HG02884 (cell line): ENCODE measurements at regions not wholly inside any gene's neighbourhood (a gene's known extent, or its start where the extent isn't known, plus 50 kb on each side); places are given as distances from the start of the nearest gene placed in this dataset.

Experiments used
- ATAC-seq: cut with Tn5 transposase; IDR thresholded peaks from one replicate; pipeline ENCODE4 v1.9.1; 2021; ENCODE audit warnings: mild to moderate bottlenecking, moderate library complexity; ENCODE audit not compliant: unreplicated experiment

DNA sequence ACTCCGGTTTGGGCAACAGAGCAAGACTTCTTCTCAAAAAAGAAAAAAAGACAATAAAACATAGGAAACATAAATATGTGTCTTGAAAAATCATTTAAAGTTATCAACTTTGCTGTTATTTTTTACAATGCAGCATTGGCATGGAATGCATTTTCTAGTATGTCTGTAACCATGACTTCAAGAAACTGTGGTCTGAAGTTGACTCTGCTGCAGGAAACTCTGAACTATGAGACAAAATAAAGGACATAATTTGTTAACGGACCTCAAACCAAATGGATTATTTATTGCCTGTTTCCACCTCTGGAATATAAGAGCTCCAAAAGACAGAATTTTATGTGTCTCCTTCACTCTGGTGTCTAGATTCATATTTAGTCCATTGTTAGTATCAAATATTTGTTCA lies 79.1 kb downstream of the TRIB2 start:
- no peak for ATAC-seq

DNA sequence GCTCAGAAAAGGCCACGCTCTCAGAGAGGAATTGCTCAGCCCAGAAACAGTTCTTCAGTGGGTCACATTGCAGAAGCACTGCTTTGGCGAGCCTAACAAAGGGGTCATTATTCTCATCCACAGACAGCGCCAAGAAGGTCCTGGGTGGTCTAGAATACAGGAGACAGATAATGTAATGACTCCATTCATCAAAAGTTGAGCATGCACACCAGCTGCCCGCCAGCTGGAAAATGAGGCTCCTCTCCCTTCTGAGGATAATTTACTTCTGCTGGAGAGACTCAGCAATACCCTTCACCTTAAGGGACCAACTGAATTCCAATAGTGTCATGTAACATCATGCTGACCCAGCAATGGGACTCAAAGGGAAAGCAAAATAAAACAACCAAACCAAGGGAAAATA lies 79.9 kb downstream of the TRIB2 start:
- ATAC-seq: no peak

DNA sequence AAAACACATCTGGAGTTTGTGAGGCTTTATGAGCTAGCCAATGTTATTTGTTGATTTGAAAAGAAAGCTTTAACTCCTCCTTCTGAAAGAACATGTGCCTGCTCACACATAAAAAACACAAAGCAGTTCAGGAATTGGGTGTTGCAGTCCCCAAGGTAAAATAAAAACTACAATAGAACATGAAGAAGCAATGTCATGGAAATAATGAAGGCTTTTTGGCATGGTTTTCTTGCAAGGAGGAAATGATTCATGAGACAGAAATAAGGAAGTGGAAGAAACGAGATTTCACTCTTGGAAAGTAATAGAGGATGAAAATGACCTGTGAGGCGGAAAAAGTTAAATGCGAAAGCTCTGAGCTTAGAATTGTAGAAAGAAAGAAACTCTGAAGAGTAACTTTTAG lies 81.1 kb downstream of the TRIB2 start:
- no peak for ATAC-seq

DNA sequence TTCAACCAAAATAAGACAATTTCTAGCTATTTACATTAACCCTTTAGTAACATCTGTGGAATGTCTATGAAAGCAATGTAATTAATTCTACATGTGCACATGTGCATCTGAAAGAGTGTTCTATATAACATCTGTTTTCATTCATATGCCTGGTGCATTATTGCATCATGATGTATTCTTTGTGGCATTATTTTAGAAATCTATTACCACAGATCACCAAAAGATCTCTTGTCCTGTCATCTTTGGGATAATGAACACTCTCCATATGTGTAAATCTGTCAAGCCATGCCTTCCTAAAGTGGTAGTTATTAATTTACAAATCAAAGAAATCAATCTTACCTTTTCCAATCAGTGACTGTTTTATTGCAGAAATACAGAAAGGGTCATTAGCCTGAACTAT lies 86.9 kb downstream of the TRIB2 start:
- ATAC-seq: no peak

DNA sequence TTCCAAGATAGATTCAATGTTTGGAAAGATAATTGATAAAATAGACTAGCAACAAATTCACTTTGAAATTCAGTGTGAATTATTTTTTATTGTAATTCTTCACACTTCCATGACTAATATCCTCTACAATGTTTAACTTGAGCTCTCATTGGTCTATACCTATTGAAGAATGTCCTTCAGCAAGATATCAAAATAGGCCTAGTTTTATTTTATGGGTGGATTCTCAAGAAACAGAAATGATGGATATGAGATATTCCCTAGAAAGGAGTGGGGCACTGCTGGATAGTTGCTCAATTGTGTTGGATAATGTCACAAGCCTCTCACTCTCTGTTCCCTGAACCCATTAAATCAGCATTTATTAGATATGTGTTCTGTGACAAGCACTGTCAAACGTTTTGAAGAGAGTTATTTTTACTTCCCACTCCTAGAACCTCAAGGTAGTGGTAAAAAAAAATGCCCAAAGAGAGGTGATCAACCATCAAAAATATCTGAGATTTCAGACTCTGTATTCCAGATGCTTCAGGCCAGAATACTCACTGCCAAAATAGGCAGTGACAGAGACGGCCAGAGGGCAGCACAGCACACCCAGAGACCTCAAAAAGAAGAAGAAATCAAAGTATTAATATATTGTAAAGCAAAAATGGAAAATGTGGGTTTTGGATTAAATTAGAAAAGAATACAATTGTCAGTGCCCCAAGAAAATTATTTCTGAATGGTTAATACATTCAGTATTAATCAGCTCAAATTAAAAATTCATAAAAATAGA lies 87.5 kb downstream of the TRIB2 start:
- no peak for ATAC-seq

DNA sequence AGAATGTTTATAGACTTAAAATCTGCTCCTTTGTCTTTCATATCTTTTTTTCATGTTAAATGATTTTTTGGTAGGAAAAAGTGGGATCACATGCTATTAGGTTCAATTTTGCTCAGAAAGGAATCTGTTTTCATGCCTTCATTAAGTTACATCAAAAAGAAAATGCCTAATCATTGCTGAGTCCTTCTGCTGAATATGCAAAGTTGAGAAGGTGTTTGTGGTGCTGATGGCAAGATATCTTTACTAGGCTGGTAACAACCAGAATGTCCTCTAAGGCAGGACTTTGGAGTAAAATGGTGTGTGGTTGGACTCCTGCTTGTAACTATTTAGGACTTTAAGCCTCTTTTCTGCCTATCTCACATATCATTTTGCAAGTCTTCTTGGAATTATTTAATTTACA lies 88.3 kb downstream of the TRIB2 start:
- ATAC-seq: no peak

DNA sequence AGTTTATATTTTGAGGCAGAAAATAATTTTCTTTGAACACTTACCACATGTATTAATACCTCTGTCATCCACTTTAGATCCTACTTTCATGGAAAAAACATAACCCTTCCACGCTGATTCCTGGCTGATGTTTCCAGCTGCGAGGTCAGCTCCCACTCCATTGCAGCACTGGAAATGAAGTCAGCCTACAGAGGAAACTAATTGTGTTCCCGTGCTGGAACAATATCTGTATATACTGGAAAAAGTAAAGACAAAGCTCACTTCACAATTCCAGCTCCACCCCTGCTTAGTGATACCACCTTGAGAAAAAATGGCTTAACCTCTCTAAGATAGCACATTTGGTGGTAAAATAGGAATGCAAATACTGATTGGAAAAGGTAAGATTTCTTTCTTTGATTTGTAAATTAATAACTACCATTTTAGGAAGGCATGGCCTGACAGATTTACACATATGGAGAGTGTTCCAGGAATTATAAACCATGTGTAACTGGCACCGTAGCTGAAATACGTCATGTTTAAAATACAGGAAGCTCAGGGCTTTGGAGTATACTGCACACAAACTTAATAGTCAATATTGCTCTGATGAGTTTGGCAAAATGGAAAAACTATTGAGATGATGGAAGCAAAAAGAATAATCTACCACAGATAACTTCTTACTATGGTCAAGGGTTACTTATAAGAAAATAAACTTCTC lies 90.0 kb downstream of the TRIB2 start:
- ATAC-seq: no peak

DNA sequence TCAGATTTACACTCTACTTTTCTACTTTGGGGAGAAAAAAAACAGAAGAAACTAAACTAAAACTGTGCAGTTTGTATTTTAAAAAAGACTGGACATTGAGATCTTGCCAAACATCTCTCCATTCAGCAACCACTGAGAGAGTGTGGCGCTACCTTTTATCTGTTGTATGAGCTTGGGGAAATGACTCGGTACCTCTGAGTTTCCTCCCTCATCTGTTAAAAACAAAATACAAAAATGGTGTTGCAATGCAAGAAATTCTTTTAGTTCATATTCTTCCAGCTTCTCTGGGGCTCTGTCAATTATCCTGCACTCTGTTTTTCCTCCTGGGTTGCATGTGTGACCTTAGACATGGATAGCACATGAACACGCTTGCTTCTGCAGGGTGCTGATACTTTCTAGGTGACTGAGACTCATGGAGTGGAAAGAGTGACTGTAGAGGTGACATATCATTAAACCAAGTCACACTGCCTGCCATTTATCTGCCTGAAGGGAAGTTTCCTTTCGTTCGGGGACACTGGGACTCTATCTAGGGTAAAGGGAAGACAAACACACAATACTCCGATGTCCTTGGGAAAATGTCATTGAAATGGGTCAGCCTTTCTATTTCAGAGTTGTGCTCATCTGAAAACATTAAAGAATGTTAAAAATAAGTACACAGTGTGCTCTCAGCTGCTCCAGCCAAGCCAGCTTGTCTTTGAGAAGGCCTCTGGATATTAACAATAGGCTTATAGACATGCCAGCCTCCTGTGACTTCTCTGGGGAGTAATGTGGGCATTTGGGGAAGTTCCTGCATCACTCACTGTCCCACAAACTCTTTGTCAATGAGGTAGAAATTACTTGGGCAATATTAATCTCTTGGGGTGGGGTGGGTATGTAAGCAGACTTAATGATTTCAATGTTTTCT lies 91.4 kb downstream of the TRIB2 start:
- no peak for ATAC-seq

DNA sequence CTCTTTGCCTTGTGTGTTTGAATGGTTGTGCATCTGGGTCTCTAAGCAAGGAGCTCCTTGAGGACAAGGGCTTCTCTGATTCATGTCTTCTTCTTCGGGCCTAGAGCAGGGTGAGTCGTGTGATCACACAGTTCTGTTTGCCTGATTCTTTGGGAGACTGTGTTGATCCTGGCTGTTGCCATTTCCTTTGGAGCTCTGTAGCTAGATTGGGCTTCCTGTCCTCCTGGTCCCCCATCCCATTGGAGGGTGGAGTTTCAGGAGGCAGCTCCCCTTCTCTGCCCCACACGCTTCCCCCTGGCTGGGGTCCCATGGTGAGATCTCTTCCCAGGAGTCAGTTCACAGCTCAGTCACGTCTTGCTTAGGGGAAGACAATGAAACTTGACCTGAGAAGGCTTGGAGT lies 92.8 kb downstream of the TRIB2 start:
- ATAC-seq: no peak

DNA sequence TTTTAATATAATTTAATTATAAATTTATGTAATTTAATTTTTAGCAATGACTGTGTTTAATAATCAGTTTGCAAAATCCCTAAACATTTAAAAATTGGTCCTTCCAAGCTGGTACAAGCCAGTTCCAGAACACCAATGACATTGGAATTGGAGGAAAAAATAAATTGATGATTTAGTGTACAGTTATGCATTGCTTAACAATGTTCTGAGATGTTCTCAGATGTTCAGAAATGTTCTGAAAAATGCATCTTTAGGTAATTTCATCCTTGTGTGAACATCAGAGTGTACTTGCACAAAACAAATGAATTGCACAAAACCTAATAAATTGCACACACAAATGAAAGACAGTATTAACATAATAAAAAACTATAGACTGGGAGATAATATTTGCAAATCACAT lies 95.2 kb downstream of the TRIB2 start:
- no peak for ATAC-seq

DNA sequence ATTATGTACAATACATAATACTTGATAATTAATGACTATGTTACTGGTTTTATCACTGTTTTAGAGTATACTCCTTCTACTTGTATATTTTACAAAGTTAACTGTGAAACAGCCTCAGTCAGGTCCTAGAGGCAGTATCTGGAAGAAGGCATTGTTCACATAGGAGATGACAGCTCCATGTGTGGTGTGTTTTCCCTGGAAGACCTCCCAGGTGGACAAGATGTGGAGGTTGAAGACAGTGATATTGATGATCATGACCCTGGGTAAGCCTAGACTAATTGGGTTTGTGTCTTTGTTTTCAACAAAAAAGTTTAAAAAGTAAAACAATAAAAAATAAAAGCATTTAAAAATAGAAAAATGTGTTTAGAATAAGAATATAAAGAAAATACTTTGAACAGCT lies 96.4 kb downstream of the TRIB2 start:
- ATAC-seq: no peak

DNA sequence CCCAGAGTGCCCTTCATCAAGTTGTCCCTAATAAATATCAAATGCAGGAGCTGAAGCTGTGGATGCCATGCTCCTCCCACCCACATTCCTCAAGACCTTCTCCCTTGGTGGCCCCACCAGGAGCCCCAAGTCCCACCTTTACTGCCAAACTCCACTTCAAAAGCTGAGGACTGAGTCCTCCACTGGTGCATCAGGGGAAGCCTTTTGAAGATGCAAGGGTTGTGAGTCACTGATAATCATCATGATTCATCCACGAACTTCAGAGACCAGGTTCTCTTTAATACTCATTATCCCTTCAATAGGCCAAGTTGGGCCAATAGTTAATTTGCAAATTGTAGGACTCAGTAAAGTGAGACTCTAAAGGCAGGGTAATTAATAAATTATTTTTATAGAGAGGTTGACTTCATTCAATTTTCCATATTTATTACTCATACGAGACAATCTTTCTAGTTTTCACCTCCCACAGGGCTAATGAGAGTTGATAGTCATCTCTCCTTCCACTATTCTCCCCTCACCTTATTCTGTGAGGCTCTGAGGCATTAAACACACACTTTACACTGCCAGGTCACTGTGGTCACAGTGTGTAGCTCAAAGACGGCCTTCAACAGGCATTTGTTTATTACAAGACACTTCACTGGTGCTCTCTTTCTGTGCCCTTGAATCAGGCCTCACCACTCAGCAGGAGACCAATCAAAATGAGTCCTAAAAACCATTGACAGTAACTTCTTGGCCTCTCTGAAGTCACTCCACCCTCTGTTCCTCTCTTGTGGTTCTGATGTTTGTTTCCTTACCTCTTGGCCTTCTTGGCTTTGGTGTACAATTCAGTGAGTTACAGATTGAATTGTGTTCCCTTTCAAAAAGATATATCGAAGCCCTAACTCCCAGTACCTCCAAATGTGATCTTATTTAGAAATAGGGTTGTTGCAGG lies 99.9 kb downstream of the TRIB2 start:
- ATAC-seq: no peak

DNA sequence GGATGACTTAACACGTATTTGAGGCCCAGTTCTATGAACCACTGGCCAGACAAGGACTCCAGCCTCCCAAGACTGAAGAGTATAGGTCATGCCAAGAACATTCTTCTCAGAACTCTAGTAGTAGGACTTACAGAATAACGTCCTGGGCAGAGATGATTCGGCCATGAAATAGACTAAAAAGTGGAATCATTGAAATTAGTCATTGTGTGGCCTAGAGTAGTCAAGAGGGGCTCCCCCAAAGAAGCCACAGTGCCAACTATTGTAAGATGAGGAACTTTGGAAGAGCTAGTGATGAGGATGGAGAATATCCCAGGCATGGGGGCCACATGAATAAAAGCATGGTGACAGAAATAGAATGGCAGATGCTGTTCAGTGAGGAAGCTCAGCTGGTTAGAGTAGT lies 101.1 kb downstream of the TRIB2 start:
- ATAC-seq: no peak

DNA sequence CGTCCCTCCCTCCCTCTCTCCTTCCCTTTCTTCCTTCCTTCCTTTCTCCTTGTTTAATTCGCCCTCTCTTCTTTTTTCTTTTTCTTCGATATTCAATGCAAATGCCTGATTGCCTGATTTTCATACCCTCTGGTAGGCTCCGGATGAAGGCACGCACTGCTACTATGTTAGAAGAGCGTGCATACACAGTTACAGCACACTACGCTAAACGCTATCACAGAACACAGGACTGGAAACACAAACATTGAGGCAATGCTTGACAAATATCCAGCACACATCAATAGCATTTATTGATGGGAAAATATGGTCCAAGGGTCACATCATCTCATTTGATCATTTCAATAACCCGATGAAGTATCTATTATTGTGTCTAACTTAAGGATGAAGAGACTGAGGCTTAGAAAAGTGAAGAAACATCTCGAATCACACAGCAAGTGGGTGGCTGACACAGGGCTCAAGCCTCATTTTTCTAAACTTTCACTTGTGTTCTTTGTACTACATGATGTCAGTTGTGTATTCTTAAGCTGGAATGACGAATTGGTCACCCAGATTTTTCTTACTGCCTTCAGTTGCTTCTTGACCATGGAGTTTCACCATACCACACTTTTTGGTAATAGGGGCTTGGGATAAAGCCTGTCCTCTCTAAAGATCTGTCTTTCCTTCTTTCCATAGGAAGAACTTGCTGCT lies 101.8 kb downstream of the TRIB2 start:
- no peak for ATAC-seq

DNA sequence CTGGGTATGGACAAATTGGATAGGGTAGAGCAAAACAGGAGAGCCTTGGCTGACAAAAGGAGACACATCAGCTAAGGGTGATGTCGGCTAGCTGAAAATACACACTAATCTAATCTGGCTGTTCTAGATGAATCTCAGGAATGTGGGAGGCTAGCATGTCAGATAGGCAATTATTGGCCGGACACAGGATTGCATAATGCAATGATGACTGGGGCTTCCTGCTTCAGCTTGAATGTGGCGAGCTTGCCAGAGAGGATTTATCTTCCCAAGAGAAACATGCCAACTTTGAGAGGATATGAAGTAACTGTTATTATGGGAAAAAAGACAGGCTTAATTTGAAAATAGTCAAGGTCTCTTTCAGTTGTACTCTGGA lies 102.4 kb downstream of the TRIB2 start:
- ATAC-seq: no peak

DNA sequence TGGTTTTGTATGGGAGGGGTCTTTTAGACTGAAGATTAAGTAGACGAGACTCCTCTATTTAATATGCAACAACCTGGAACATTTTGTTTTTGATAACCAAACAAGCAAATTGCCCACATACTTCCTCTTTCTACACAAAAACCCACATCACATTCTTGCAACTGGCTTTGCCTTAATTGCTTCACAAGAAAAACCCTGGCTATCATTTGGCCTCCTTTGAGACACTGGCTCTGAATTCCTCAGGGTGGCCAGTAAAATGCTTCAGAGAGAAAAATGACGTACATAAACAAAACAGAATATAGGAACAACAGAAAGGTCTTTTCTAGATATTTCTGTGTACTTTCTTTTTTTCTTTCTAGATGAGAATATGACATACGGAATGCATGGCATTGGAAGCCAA lies 103.0 kb downstream of the TRIB2 start:
- ATAC-seq: no peak

DNA sequence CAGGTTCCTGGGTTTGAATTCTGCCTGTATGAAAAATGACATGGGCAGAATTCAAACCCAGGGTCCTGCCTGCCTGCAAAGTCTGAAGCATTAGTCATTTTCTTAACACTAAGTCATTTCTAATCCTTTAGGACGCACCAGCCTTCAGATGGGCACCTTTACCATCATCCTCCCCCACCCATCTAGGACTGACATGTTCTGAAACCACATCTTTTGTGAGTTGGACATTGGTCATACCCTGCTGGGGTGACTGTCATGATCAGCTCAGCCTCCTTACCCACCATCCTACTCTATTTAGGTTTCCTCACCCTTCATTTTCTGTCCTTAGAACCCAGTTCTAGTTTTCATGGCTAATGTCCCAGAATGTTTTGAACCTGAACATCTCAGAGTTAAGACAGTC lies 104.9 kb downstream of the TRIB2 start:
- no peak for ATAC-seq

DNA sequence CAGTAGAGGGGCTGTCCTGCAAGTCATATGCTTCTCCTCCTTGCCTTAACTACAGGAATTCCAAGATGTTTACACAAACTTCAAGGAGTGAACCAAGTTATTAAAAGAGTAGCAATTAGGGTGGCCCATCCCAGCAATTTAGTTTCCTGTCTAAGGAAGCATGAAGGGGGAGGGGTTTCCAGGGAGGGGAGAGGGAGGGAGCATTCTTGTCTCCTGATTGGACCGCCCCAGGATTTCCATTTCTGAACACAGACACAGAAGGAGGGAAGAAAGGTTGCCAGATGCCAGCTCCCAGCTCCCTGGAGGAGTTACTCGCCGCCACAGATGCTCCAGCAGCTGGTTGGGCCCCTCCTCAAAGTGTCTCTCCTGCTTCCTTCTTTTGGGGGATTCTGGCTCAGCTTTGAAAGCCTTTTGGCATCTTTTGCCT lies 107.6 kb downstream of the TRIB2 start:
- ATAC-seq: no peak

DNA sequence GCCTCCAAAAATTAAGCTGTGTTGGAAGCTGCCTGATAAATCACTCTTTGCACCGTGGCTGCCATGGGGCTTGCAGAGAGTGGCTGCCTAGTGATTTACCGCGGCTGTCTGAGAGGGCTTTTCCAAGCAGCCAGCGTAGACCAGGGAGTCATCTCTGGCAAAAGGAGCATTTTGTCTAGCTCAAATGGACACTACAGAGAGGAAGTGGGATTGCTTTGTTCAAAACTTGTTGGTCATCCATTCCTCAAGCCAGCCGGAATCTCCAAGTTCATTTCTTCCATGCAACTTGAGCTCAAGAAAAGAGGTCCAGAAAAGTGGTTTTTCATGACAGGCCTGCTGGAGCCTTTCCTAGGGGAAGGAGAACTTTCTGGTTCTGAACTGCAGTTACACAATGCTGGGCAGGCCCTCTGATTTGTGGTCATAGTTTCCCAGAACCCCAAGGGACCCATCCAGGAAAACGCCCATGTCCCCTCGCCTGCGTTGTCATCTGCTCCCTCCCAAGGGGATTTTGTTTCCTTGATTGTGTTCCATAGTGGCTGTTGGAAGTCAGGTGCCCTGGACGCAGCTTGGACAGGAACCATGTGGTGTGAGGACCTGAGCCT lies 108.1 kb downstream of the TRIB2 start:
- ATAC-seq: no peak

DNA sequence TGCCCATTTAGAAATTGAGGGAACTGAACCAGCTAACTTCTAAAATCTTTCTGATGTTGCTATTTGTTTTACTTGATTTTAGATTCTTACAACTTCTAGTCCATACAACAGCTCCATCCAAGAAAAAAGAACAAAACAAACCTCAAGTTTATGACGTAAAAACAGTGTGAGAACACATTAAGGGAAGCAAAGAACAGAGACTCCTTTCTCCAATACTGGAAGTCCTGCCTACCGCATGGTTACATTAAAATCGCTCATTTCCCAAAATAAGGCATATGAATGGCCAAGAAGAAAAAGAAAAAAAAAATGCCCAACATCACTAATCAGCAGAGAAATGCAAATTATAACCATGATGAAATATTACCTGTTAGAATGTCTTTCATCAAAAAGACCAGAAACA lies 110.0 kb downstream of the TRIB2 start:
- no peak for ATAC-seq
